K562 (cell line): ENCODE measurements at regions not wholly inside any gene's neighbourhood (a gene's known extent, or its start where the extent isn't known, plus 50 kb on each side); places are given as distances from the start of the nearest gene placed in this dataset.

Experiments
- ATAC-seq: fragments of 200-7000 bp; cut with Tn5 transposase; 3 replicates; pipeline ENCODE4 v1.9.1; 2020; ENCODE audit warnings: moderate library complexity
- BruUV-seq: library from RNA; stranded (reverse); fragments of 400-500 nt; replicated peaks from 2 replicates; lab custom pipeline; 2021; lab: Mats Ljungman, UMichigan
- CTCF ChIA-PET: fragments of 300-600 bp; formaldehyde crosslinking; extraction: SDS; loops from one replicate; lab custom pipeline; 2021; ENCODE audit warnings: low intra/inter-chr PET ratio; lab: Yijun Ruan, JAX
- POLR2A ChIA-PET: fragments of 300-600, 350-650 bp; sonication (Branson Sonifier 250); formaldehyde crosslinking; extraction: SDS; loops from one replicate; lab custom pipeline; 2021; ENCODE audit warnings: antibody characterized with exemption, inconsistent platforms; lab: Yijun Ruan, JAX
- DNase-seq, 4 experiments: peaks; one replicate each; pipeline versions ENCODE4 v3.0.0 to v3.0.0-alpha.2; 2011 to 2018; ENCODE audit warnings: low spot score in 3 of 4, mixed read lengths in 3 of 4; ENCODE audit errors: extremely low read depth in 1 of 4
- FAIRE-seq: peaks from 2 replicates; lab custom pipeline; 2011; peaks lifted over from hg19 to GRCh38; lab: Jason Lieb, UNC
- H2AFZ ChIP-seq: 2 replicates; pipeline ENCODE4 v1.6.0; 2011; ENCODE audit warnings: low read depth, low read length, control low read depth, inconsistent platforms
- H3K27ac ChIP-seq: fragments of 200-600 bp; 3 replicates; pipeline ENCODE4 v1.8.0; 2011; ENCODE audit warnings: low read depth, mild to moderate bottlenecking, control low read depth, inconsistent platforms, low read length, moderate library complexity, mixed read lengths; ENCODE audit errors: extremely low read depth
- H3K27me3 ChIP-seq, 2 experiments: fragments of 300-600 bp in 1 of 2; 2 replicates in 1 of 2; 3 replicates in 1 of 2; pipeline versions ENCODE4 v1.6.0 to v1.8.0; 2011; ENCODE audit warnings: inconsistent platforms in 2 of 2, low read length in 2 of 2, mild to moderate bottlenecking in 1 of 2, mixed read lengths in 1 of 2, moderate library complexity in 1 of 2; ENCODE audit not compliant: control insufficient read depth in 2 of 2, insufficient read depth in 2 of 2
- H3K36me3 ChIP-seq: fragments of 300-600 bp; 3 replicates; pipeline ENCODE4 v1.8.0; 2011; ENCODE audit warnings: mild to moderate bottlenecking, low read length, inconsistent platforms; ENCODE audit not compliant: control insufficient read depth, insufficient read depth
- H3K4me1 ChIP-seq, 2 experiments: fragments of 200-600 bp in 1 of 2; replicated peaks in 1 of 2; 2 replicates in 1 of 2; 3 replicates in 1 of 2; pipeline versions ENCODE4 v1.5.1 to v1.8.0; 2011; ENCODE audit warnings: inconsistent platforms in 2 of 2, low read length in 2 of 2, mild to moderate bottlenecking in 1 of 2, mixed read lengths in 1 of 2, moderate library complexity in 1 of 2; ENCODE audit not compliant: control insufficient read depth in 2 of 2, insufficient read depth in 2 of 2
- H3K4me2 ChIP-seq: 2 replicates; pipeline ENCODE4 v1.6.1; 2011; ENCODE audit warnings: low read length, control low read depth, inconsistent platforms, mixed read lengths; ENCODE audit not compliant: insufficient read depth
- H3K4me3 ChIP-seq: fragments of 200-600 bp; sonication (generic), shearing (Covaris generic); 2 replicates; pipeline ENCODE4 v1.5.1; 2016; ENCODE audit warnings: control low read depth, inconsistent platforms
- H3K79me2 ChIP-seq: fragments of 200-600 bp; 3 replicates; pipeline ENCODE4 v1.8.0; 2011; ENCODE audit warnings: low read length, inconsistent platforms; ENCODE audit not compliant: control insufficient read depth, insufficient read depth
- H3K9ac ChIP-seq, 2 experiments: 2 replicates each; pipeline versions ENCODE4 v1.6.0 to v1.6.1; 2011; ENCODE audit warnings: low read depth in 2 of 2, low read length in 2 of 2, control low read depth in 1 of 2, inconsistent platforms in 1 of 2, mild to moderate bottlenecking in 1 of 2, mixed read lengths in 1 of 2; ENCODE audit not compliant: insufficient read depth in 1 of 2
- H3K9me1 ChIP-seq: one replicate; pipeline ENCODE4 v1.6.0; 2011; ENCODE audit warnings: inconsistent platforms, mild to moderate bottlenecking, low read length, moderate library complexity; ENCODE audit not compliant: control insufficient read depth, insufficient read depth
- H3K9me3 ChIP-seq: replicated peaks from 2 replicates; pipeline ENCODE4 v1.5.1; 2011; ENCODE audit warnings: low read depth, low read length, inconsistent platforms; ENCODE audit not compliant: control insufficient read depth, insufficient read depth
- H4K20me1 ChIP-seq: replicated peaks from 2 replicates; pipeline ENCODE4 v1.6.1; 2011; ENCODE audit warnings: low read length, inconsistent platforms, mixed read lengths; ENCODE audit not compliant: control insufficient read depth, insufficient read depth
- CEBPB ChIP-seq: fragments of 450-650 bp; IDR thresholded peaks from 2 replicates; pipeline ENCODE4 v1.6.1; 2016; ENCODE audit warnings: missing genetic modification characterization, missing compliant biosample characterization
- CREB3 ChIP-seq: fragments of 450-650 bp; conservative IDR thresholded peaks from 2 replicates; pipeline ENCODE4 v1.6.1; 2016; ENCODE audit warnings: missing genetic modification characterization, low read depth, mild to moderate bottlenecking, missing compliant biosample characterization, moderate library complexity
- FUS ChIP-seq: fragments of 200-400 bp; formaldehyde crosslinking; optimal IDR thresholded peaks from 2 replicates; pipeline ENCODE3; 2017; ENCODE audit warnings: low read depth, low read length
- NFIC ChIP-seq: fragments of 450-650 bp; IDR thresholded peaks from 2 replicates; pipeline ENCODE4 v1.6.1; 2017; ENCODE audit warnings: mild to moderate bottlenecking, inconsistent platforms
- NRF1 ChIP-seq, 2 experiments: fragments of 450-650 bp; IDR thresholded peaks in 1 of 2; conservative IDR thresholded peaks in 1 of 2; 2 replicates each; pipeline ENCODE4 v1.6.1; 2014; ENCODE audit warnings: mild to moderate bottlenecking in 2 of 2
- POLR2AphosphoS5 ChIP-seq: IDR thresholded peaks from 2 replicates; pipeline ENCODE4 v1.6.1; 2011; ENCODE audit warnings: mild to moderate bottlenecking, low read depth, low read length, moderate library complexity; ENCODE audit not compliant: control insufficient read depth, insufficient read depth
- PTRF ChIP-seq: fragments of 450-650 bp; IDR thresholded peaks from 2 replicates; pipeline ENCODE4 v1.6.1; 2016; ENCODE audit warnings: mild to moderate bottlenecking, missing genetic modification characterization, missing compliant biosample characterization
- RAD21 ChIP-seq, 2 experiments: fragments of 250-450 bp in 1 of 2; fragments of 450-650 bp in 1 of 2; sonication (Bioruptor Pico) in 1 of 2; formaldehyde crosslinking in 1 of 2; IDR thresholded peaks in 1 of 2; conservative IDR thresholded peaks in 1 of 2; 2 replicates each; pipeline versions ENCODE4 v1.4.0 to v1.8.0; 2020 to 2022; ENCODE audit warnings: mild to moderate bottlenecking in 2 of 2, moderate library complexity in 1 of 2
- TFE3 ChIP-seq: fragments of 450-650 bp; formaldehyde crosslinking; IDR thresholded peaks from 2 replicates; pipeline ENCODE4 v1.4.0; 2020; ENCODE audit warnings: mild to moderate bottlenecking, mixed read lengths
- ZBTB8A ChIP-seq: fragments of 450-650 bp; IDR thresholded peaks from 2 replicates; pipeline ENCODE4 v1.6.1; 2018; ENCODE audit warnings: mild to moderate bottlenecking, moderate library complexity; ENCODE audit not compliant: partially characterized antibody
- ZNF408 ChIP-seq: fragments of 250-450 bp; sonication (Bioruptor Pico); IDR thresholded peaks from 2 replicates; pipeline ENCODE4 v1.4.0; 2020; ENCODE audit warnings: low read depth, mild to moderate bottlenecking, moderate library complexity
- ZNF79 ChIP-seq: fragments of 250-450 bp; sonication (Bioruptor Pico); IDR thresholded peaks from 2 replicates; pipeline ENCODE4 v1.4.0; 2020; ENCODE audit warnings: low read depth, mild to moderate bottlenecking, moderate library complexity
- WGBS: fragments of 100-300 bp; shearing (Covaris generic); methylation state at CpG from one replicate; pipeline ENCODE4 v1.1.6; 2016; ENCODE audit warnings: low coverage, mixed read lengths; ENCODE audit not compliant: insufficient coverage; ENCODE audit errors: missing lambda C conversion rate; 5-methylcytosine and 5-hydroxymethylcytosine counted together
- in situ Hi-C: fragments of 300-500 bp; cut with MboI; formaldehyde crosslinking; loops from 4 replicates; pipeline ENCODE4 v1.15.0; 2018; ENCODE audit warnings: inconsistent platforms, mixed read lengths
- intact Hi-C: fragments of 100-400 bp; cut with micrococcal nuclease; formaldehyde crosslinking; loops from 2 replicates; pipeline ENCODE4 v1.14.2; 2022

GRCh38 chr7:12967322-12967721 lies 279.9 kb downstream of the ARL4A start (continued):
- TF ChIP-seq CREB3 (tag) (no peak), PTRF (no peak), CEBPB (tag) (peak; percentile 67), NRF1 (conservative IDR thresholded peaks at IDR 0.05 in 1 of 2, IDR thresholded peaks at IDR 0.05 in 1 of 2) (no peak), POLR2AphosphoS5 (no peak), FUS (no peak), NFIC (no peak), TFE3 (no peak), ZNF79 (no peak)

- CTCF ChIA-PET: no interaction called here
- intact Hi-C loops: no loop called here
- no peak for DNase-seq
- 48% methylated on average over 4 of the region's 4 CpGs for WGBS
- POLR2A ChIA-PET: interaction anchor here (0.6 kb wide), 1 partner anchor 420 kb away, joined by 3 read pairs; no protein-coding TSS in a partner anchor
- Histone ChIP-seq H3K9ac (no peak overlapping the region), H3K4me2 (no peak overlapping the region), H3K27me3 (no peaks in the 10 kb centered on the region), H3K4me1 (peaks cover 0 to under 1% of the 10 kb centered on the region in 2 experiments; a peak in 2 of 5 replicates), H3K36me3 (no peaks in the 10 kb centered on the region), H3K27ac (no peak overlapping the region), H3K9me3 (no peaks in the 10 kb centered on the region), H4K20me1 (no peaks in the 10 kb centered on the region), H2AFZ (peak overlapping the region; percentile 34), H3K79me2 (no peaks in the 10 kb centered on the region), H3K9me1 (no peaks in the 10 kb centered on the region), H3K4me3 (no peak overlapping the region)
- in situ Hi-C loops: no loop called here
- FAIRE-seq: peak; percentile 6
- ATAC-seq: peak; percentile 61; the same call in 2 of the 3 replicates
- BruUV-seq: no TSS peak
- TF ChIP-seq ZBTB8A: no peak
- TF ChIP-seq ZNF408: no peak
- 0 out of 4 replicates have a peak, but pooled peaks of 1 of the 2 experiments have one; percentile 3 for TF ChIP-seq RAD21 (CRISPR knock-in tag; conservative IDR thresholded peaks at IDR 0.05 in 1 of 2, IDR thresholded peaks at IDR 0.05 in 1 of 2)
Measured at GRCh38 chr7:12968836-12969422, 281.5 kb downstream of the ARL4A start.
